Stimulated activated CD8-positive, alpha-beta memory T cell treated with anti-CD3 and anti-CD28 coated beads, Interleukin-7, amount 100 ng/mL, for 4 hours (primary cell): ENCODE measurements at regions not wholly inside any gene's neighbourhood (a gene's known extent, or its start where the extent isn't known, plus 50 kb on each side); places are given as distances from the start of the nearest gene placed in this dataset.

ENCODE experiments used
- DNase-seq, 2 donors: peaks; one replicate each; pipeline ENCODE4 v3.0.0-alpha.2; 2020; ENCODE audit warnings: low read depth in 2 of 2

DNA sequence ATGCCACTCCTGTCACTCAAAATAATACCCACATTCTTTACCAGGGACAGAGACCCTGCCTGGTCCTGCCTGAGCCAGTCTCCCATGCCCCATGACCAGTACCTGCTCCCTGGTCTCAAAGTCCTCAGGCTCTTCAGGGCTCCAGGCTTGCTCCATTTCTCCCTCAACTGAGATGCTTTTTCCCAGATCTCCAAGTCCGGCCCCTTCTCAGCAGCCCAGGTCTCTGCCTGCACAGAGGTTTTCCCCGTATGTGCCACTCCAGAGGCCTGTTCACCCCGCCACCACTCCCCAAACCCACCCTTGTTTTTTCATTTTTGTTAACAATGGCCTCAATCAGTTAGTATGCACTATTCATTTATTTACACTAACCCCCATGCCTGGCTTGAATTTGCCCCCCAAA, 499.5 kb upstream of the MYT1L start:
- DNase-seq = no peak

DNA sequence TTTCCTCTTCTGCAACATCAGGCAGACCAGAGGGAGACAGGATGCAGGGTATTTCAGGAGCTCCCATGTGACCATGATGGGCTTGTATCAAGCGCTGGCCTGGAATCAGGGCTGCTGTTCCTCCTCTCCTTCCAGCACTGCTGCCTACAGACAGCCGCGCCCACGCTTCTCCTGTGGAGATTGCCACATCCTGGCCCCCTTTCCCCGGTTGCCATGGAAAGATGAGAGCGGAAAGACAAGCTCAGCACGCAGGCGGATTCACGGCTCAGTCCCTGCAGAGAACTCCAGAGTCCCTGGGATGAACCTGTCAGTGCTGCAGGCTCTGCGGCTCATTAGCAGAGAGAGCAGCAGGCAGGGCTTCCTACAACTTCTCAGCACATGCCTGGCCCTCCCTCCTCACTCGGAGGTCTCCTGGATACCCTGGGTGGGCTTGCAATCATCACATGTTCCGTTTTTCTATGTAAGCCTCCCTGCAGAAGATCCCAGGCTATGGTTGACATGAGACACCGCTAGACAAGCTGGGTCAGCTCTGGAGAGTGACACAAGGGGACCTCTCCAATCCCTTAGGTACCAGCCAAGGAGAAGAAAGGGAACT, 497.8 kb upstream of the MYT1L start:
- no peak for DNase-seq

DNA sequence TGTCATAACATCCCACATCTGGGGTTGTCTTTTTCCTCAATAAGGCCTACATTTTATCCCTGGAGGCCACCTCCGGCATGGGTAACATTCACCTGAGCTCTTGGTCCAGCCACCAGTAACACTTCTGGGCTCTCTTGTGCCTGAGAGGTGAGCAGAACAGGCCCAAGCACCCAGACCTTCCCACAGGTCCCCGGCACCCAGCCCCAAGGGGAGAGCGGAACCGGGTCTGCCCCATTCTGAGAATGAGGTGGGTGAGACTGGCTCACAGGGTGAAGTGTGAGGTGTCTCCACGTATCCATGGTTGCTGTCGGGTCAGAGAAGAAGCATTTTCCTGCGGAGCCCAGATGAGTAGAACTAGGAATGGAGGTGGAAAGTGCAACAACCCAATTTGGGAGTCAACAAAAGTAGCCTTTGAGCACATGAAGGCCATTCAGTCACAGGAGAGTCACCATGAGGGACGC, 496.7 kb upstream of the MYT1L start:
- DNase-seq = no peak

DNA sequence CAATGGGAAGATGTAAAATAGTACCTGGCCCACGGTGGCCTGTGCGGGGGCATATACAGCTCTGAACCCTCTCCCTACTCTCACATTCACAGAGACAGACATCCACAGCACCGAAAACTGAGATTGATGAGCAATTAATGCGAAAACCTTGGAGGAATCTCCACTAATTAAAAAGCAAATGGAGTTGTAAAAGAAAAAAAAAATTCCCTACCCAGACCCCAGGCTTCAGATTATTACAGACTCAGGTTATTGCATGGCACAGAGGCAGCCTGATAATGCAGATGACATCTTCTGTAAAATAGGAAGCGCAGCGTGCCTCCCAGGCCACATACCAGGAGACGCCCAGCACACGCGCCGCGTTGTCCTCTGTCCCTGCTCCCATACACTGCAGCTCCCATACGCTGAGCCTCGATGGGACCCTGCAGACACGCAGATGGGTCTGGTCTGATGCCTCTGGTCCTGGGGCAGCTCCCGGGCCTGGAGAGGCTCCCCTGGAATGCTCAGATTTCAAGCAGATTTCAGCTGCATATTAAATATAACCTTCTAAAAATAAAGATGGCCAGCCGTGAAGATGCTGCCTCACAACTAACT, 496.1 kb upstream of the MYT1L start:
- DNase-seq = no peak

DNA sequence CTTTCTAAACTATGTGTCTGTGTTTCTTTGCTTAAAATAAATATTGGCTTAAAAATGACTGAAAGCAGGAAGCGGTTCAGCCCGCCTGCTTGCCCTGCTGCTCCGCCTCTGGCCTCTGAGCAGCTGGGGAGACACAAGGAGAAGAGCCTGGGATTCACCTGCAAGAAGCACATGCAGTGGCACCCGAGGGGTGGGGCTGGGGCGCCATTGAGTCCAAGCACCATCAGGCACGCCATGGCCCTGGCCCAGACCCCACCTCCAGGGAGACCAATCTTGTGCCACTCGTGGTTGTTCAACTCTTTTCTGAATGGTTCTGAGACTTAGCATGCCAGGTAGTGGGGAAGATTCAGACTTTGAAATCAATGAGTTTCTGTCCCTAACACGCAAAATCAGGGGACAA, 495.5 kb upstream of the MYT1L start:
- DNase-seq = no peak

DNA sequence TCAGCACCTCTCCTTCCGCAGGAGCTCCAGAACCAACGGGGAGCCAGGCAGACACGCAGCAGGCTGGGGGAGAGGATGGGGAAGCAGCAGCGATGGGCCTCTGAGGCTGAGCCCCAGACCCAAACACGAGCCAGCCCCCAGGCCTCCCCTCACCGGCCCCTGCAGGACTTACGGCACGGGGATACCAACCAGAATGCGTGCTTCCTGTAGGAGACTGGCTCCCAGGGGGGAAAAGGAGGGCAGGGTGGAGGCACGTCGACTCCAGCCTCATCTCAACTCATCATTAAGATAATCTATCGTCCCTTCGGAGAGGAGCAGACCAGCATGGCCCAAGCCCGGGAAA, 495.1 kb upstream of the MYT1L start:
- DNase-seq = no peak

DNA sequence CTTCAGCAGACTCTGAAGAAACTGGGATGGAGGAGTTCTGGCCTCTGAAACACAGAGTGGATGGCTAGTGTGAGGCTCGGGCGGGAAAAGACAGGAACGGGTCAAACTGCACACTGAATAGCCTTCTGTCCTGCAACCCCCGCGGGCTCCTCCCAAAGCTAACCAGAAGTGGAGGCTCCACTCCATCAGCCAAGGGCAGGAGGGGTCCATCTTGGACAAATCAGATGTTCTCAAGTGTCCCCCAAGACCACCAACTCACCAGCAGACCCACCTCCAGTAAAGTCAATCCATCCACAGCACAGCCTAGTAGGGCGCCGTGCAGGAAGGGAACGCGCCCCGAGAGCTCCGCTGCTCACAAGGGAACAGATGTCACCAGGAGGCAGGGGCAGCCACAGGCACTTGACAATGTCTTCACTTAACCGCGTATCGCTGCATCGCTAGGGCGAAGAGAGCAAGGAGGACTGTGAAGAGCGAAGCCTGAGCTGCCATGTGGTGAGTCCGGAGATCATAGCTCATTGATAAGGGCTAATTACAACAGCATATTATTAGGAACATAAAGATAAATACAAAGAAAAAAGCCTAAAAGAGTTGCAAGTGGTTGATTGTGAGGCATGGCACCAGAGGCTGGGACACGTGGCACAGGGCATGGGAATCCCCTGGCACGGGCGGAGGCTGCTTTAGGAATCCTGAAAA, 494.6 kb upstream of the MYT1L start:
- DNase-seq = no peak

DNA sequence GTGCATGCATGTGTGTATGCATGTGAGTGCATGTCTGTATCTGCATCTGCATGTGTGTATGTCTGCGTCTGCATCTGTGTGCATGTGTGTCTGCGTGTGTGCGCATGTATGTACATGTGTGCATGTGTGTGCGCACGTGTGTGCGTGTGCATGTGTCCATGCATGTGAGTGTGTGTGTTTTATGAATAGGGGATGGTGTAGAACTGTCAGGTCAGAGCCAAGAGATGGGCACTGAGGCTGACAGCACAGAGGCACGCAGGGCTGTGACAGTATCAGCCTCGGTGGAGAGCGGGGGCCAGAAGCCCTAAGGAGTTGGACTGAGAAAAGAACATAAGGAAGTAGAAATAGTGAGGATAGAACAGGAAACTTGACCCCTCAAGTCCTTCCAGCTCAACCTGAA, 494.0 kb upstream of the MYT1L start:
- DNase-seq = no peak

DNA sequence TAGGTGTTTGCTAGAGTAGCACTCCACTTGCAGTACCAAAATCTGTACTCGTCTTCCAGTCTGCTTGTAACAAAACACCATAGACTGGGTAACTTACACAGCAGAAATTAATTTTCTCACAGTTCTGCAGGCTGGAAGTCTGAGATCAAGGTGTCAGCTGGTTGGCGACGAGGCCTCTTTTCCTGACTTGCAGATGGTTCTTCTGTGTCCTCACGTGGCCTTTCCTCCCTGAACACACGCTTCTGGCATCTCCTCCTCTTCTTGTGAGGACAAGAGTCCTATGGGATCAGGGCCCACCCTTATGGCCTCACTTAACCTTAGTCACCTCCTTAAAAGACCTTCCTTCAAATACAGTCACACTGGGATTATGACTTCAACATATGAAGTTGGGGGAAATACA, 493.5 kb upstream of the MYT1L start:
- no peak for DNase-seq

DNA sequence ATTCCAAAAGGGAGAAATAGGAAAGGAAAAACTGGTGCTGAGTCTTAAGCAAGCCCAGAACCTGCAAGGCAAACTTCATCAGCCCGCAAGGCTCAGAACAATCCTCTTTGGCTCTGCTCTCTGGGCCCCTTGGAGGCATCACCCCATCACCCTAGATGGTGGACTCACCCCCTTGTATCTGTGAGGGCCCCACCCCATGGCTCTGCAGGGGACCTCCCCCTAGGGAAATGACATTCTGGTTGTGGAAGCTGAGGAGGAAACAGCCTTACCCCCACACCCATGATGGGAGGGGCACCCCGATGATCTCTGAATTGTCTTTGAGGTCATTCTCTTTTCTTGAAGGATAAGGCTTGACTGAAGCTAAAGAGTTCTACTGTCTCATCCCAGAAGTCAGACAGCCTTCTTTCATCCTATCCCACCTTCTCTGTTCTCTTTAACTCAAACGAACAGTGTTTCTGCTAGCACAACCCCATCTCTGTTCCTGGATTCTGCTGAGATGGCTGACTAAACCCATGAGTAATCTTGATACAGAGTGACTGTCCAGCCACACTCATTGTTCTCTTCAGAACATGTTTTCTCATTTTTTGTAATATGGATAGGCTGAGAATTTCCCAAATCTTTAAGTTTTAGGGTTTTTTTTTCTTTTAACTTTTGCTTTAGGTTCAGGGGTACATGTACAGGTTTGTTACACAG, 492.1 kb upstream of the MYT1L start:
- no peak for DNase-seq

DNA sequence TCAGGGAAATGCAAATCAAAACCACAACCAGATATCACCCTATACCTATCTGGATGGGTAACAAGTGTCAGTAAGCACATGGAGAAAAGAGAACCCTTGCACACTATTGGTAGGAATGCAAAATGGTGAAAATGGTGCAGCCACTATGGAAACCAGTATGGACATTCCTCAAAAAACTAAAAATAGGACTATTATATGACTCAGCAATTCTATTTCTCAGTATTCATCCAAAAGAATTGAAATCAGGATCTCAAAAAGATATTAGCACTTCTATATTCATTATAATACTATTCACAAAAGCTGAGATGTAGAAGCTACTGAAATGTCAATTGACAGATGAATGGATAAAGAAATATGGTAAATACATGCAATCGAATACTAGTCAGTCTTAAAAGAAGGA, 491.1 kb upstream of the MYT1L start:
- DNase-seq = no peak

DNA sequence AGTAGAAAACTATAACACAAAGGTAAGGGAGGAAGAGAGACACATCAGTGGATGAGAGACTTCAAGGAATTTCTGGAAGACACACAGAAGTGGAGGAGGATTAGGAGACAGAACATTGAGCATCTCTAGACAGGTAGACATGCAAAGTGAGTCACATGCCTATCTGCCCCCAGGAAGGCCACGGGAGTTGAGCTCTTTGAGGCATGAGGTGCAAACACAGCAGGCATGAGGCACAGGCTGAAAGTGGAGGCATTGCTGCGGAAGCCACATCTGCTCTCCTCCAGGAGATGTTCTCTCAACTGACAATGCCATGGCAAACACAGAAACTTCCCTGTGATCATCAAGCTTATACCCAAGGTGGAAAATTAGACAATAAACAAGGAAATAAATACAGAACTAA, 481.6 kb upstream of the MYT1L start:
- no peak for DNase-seq

DNA sequence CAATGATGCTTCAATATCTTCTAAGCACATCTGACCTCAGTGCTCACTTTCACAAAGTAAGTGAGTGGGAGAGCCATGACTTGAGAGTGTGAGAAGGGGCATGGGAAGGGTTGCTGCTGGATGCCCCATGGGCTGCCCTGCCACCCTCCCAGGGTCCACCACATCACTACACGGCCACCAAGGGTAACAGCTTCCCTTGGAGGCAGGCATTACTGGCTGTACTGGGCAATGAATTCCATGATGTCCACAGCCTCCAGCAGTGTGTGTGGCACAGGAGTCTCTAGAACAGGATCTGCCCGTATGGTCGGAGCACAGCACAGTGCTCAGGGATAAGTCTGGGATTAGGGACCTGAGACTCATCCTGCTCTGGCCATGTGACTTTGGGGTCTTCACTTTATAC, 481.0 kb upstream of the MYT1L start:
- no peak for DNase-seq

DNA sequence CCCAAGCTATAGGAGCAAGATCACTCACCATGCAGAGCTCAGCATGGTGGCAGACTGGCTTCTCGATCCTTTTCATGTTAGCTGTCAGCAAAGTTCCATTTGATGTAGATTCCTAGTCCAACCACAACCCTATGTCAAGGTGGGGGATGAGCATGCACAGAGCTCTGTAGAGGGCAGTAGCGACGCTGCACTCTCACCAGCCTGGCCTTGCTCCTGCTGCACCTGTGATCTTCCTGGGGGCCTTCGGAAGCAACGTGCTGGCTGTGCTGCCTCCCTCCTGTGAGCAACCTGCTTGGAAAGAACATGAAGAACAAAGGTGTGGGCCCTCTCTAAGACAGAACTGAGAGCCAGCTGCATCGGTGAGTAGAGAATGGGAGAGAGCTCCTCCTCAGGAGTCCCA, 479.4 kb upstream of the MYT1L start:
- no peak for DNase-seq

DNA sequence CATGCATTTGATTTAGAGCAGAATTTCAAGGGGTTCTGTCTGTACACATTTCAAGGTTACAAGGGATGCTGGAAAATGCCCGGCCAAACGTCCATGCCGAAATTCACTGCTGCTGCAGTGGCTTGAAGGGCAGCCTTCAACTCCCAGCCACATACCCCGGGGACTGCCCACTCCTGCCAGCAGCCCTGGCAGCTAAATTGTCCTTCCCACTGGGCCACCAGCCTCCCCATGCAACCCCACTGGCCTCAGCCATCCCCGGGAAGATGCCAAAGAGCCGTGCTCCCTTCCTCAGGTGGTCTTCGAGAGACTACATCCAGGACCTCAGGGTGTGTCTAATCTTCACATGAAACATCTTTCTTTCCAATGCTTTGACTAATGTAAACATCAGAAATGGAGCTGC, 478.7 kb upstream of the MYT1L start:
- no peak for DNase-seq

DNA sequence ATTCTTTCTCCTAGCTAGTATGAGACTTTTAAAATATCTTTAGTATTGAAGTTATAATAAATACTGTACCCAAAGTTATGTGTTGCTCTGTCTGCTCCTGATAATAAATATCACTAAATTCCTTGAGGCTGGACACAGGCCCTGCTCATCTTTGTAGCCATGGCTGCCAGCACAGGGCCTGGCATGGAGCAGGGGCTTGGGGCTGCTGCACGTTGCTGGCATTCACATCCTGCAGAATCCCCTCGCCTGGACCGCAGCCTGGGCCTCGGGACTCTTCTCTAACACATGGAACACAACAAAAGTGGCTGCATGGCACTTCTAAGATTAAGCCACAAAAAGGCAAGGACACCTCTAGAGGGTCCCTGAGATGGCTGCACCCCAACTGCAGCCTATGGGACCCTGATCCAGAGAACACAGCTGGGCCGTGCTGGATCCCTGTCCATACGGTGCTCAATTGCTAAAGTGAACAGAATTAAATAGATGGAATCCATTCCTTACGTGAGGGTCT, 477.5 kb upstream of the MYT1L start:
- no peak for DNase-seq

DNA sequence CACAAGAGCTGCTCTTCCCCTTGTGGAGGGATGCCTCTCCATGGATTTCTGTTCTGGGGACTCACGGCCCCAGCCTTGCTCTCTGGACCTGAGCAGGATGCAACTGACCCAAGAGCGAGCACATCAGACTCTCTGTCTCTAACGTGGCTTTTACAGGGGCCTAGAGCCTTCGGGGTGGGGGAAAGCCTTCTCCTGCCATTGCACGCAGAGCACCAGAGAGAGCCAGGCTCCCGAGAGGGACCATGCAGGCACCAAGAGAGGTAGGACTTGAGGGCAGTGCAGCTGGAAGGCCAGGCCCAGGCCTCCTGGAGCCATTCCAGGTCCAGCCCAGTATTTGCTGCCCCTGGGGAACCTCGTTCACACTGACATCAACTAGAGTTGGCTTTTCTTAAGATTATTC, 475.6 kb upstream of the MYT1L start:
- DNase-seq = no peak

DNA sequence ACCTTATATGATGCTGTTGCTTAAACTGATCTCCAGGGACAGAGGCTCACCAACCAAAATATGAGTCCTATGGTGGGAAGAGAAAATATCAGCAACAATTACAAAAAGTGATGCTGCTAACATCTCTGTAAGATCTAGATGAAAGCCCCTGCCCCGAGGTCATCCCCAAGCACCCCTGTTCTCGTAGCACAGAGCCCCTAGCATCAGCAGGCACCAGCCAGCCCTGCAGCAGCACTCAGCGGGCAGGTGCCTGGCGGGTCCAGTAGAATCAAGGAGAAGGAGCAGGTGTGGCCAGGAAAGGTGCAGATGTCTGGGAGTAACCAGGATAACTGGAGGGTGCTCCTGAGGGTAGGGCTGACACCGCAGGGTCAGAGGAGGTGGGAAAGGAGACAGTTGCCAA, 474.2 kb upstream of the MYT1L start:
- DNase-seq = no peak

DNA sequence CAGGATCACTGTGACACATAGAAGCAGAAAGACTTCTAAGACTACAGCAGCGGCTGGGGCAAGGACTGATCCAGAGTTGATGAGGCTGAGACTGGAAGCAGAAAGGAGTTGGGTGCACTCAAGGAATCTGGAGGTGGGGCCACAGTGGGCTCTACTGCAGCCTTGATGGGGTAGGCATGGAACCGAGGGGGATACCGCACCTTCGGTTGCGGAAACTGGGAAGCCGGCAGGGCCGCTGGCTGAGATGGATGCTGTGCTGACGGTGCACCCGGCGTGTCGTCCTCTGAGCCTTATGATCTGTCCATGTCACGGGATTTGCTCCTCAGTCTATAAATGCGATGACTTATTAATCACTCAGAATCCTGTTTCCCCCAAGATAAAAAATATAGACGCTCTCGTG, 473.5 kb upstream of the MYT1L start:
- DNase-seq = no peak

DNA sequence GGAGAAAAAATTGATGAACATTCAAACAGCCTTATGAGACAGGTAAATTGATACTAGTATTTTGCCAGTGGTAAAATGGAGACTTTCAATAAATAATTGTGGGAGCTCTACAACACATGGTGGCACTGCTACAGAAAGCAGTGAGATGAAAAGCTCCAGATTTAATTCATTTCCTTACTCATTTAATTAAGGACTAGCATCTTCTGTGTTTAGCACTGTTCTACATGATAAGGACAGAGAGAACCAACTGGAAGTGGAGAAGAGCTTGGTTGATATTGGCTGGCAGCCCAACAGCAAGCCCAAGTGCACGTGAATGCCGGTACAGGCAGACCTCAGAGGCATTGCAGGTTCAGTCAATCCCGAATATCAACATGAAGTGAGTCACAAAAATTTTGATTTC, 470.4 kb upstream of the MYT1L start:
- DNase-seq = no peak

DNA sequence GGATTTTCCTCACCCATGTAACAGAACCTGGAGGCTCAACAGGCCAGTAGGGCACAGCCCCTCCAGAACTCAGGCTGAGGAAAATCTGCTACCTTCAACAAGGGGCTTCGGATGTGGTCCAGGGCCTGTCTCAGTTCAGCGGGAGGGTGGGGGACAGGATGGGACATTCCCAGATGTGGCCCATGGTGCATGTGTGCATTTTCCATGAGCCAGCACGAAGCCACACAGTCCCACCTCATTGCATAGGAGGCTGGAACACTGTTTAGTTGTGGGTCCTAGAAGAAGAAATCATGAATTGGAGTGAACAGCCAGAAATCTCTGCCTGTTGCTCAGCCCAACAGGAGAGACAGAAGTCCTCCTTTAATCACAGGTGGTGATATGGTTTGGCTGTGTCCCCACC, 469.6 kb upstream of the MYT1L start:
- DNase-seq = no peak

DNA sequence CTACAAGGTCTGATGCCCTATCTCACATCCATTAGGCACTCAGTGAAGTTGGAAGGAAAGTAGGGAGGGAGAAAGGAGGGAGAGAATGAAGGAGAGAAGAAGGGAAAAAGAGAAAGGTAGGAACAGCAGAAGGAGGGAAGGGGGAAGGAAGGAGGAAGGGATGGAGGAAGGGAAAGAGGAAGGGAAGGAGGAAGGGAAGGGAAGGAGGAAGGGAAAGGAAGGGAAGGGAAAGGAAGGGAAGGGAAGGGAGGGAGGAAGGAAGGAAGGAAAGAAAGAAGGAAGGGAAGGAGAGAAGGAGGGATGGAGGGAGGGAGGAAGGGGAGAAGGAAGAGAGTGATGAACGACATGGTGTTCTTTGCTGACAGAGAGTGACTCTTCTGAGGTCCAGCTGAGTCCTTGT, 468.9 kb upstream of the MYT1L start:
- DNase-seq = no peak

DNA sequence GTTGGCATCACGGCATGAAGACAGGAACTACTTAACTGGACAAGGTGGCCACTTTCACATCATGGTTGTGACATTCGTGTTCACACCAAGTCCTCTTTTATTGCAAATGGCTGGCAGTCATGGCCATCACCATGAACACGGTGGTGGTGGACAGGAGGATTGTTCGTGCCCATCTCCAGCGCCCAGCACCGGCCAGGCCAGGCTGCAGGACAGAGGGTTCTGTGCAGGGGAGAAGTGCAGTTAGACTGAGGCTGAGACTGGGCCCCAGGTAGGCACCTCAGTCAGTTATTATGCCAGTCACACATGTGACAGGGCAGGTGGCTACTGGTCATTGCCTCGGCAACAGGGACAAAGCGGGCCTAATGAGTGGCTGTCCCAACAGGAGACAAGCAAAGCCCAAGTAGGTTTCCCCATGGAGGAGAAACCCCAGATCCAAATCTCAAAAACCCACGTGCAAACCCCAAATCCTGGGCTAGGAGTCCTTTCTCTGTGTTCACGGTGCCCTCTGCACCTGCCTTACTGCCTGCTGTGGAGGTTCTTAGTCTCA, 468.1 kb upstream of the MYT1L start:
- no peak for DNase-seq
